ENCODE measurements at regions not wholly inside any gene's neighbourhood (a gene's known extent, or its start where the extent isn't known, plus 50 kb on each side); places are given as distances from the start of the nearest gene placed in this dataset.

- no peak overlapping the region for H3K4me3 ChIP-seq (ENCODE audit: low read length)
- intact Hi-C loops (cut with DNase I) = no loop called here
- no peaks in the 10 kb centered on the region for H3K4me1 ChIP-seq (ENCODE audit: control insufficient read depth, insufficient read depth, low read length)
- H3K27ac ChIP-seq (ENCODE audit: low read length) = no peak overlapping the region
- no peaks in the 10 kb centered on the region for H3K27me3 ChIP-seq (ENCODE audit: control insufficient read depth, insufficient read depth)
- ATAC-seq (no peak), DNase-seq (no peak)
- WGBS = 84% methylated on average over 1 of the region's 1 CpG
- H3K9me3 ChIP-seq (ENCODE audit: control insufficient read depth, low read length) = no peaks in the 10 kb centered on the region
These were observed 900.3 kb upstream of the TYRP1 start for GRCh38 chr9:11792870-11793269.

- no peak overlapping the region for H3K4me3 ChIP-seq (ENCODE audit: low read length)
- no peaks in the 10 kb centered on the region for H3K27me3 ChIP-seq (ENCODE audit: control insufficient read depth, insufficient read depth)
- no peaks in the 10 kb centered on the region for H3K9me3 ChIP-seq (ENCODE audit: control insufficient read depth, low read length)
- no peaks in the 10 kb centered on the region for H3K4me1 ChIP-seq (ENCODE audit: control insufficient read depth, insufficient read depth, low read length)
- DNase-seq = peak; percentile 22 to 63 (median 56)
- ATAC-seq = peak; percentile 53 to 80
- intact Hi-C loops (cut with DNase I) = no loop called here
- WGBS = 70% methylated on average over 5 of the region's 5 CpGs
- no peak overlapping the region for H3K27ac ChIP-seq (ENCODE audit: low read length)
These were observed 898.2 kb upstream of the TYRP1 start for GRCh38 chr9:11794984-11795383.

- no peak for DNase-seq
- peak; percentile 92 to 97 for ATAC-seq
- no peaks in the 10 kb centered on the region for H3K9me3 ChIP-seq (ENCODE audit: control insufficient read depth, low read length)
- 32% methylated on average over 5 of the region's 5 CpGs for WGBS
- no peaks in the 10 kb centered on the region for H3K27me3 ChIP-seq (ENCODE audit: control insufficient read depth, insufficient read depth)
- H3K4me3 ChIP-seq (ENCODE audit: low read length) = no peak overlapping the region
- peak overlapping the region; percentile 45 for H3K27ac ChIP-seq (ENCODE audit: low read length)
- intact Hi-C loops (cut with DNase I) = no loop called here
- H3K4me1 ChIP-seq (ENCODE audit: control insufficient read depth, insufficient read depth, low read length) = no peaks in the 10 kb centered on the region
These were observed 887.2 kb upstream of the TYRP1 start for GRCh38 chr9:11805969-11806368.

- Histone ChIP-seq H3K4me3 (ENCODE audit: low read length) (no peak overlapping the region), H3K4me1 (ENCODE audit: control insufficient read depth, insufficient read depth, low read length) (no peaks in the 10 kb centered on the region), H3K27me3 (ENCODE audit: control insufficient read depth, insufficient read depth) (no peaks in the 10 kb centered on the region), H3K27ac (ENCODE audit: low read length) (peak overlapping the region; percentile 75), H3K9me3 (ENCODE audit: control insufficient read depth, low read length) (no peaks in the 10 kb centered on the region)
- intact Hi-C loops (cut with DNase I) = no loop called here
- ATAC-seq (peak; percentile 69 to 86), DNase-seq (no peak)
- 42% methylated on average over 7 of the region's 7 CpGs for WGBS
These were observed 871.7 kb upstream of the TYRP1 start for GRCh38 chr9:11821306-11821975.

- 93% methylated on average over 3 of the region's 3 CpGs for WGBS
- ATAC-seq = no peak
- no peaks in the 10 kb centered on the region for H3K27me3 ChIP-seq (ENCODE audit: control insufficient read depth, insufficient read depth)
- no peak overlapping the region for H3K27ac ChIP-seq (ENCODE audit: low read length)
- DNase-seq = no peak
- no peaks in the 10 kb centered on the region for H3K9me3 ChIP-seq (ENCODE audit: control insufficient read depth, low read length)
- H3K4me1 ChIP-seq (ENCODE audit: control insufficient read depth, insufficient read depth, low read length) = no peaks in the 10 kb centered on the region
- H3K4me3 ChIP-seq (ENCODE audit: low read length) = no peak overlapping the region
- intact Hi-C loops (cut with DNase I) = no loop called here
These were observed 865.0 kb upstream of the TYRP1 start for GRCh38 chr9:11828201-11828600.

- H3K9me3 ChIP-seq (ENCODE audit: control insufficient read depth, low read length) = no peaks in the 10 kb centered on the region
These were observed 860.1 kb upstream of the TYRP1 start for GRCh38 chr9:11833056-11833455.

GRCh38 chr9:11868795-11869194, 824.4 kb upstream of the TYRP1 start:
- 81% methylated on average over 1 of the region's 1 CpG for WGBS
- Histone ChIP-seq H3K27me3 (ENCODE audit: control insufficient read depth, insufficient read depth) (no peaks in the 10 kb centered on the region), H3K9me3 (ENCODE audit: control insufficient read depth, low read length) (no peaks in the 10 kb centered on the region), H3K4me3 (ENCODE audit: low read length) (no peak overlapping the region), H3K4me1 (ENCODE audit: control insufficient read depth, insufficient read depth, low read length) (no peaks in the 10 kb centered on the region), H3K27ac (ENCODE audit: low read length) (no peak overlapping the region)
- intact Hi-C loops (cut with DNase I) = no loop called here
- ATAC-seq = no peak
- no peak for DNase-seq

More at GRCh38 chr9:11833056-11833455, 860.1 kb upstream of the TYRP1 start:
- WGBS = 66% methylated on average over 2 of the region's 2 CpGs
- no peaks in the 10 kb centered on the region for H3K27me3 ChIP-seq (ENCODE audit: control insufficient read depth, insufficient read depth)
- ATAC-seq = no peak
- H3K27ac ChIP-seq (ENCODE audit: low read length) = no peak overlapping the region
- DNase-seq = no peak
- no peak overlapping the region for H3K4me3 ChIP-seq (ENCODE audit: low read length)
- intact Hi-C loops (cut with DNase I) = no loop called here
- H3K4me1 ChIP-seq (ENCODE audit: control insufficient read depth, insufficient read depth, low read length) = no peaks in the 10 kb centered on the region

- Histone ChIP-seq H3K9me3 (ENCODE audit: control insufficient read depth, low read length) (no peaks in the 10 kb centered on the region), H3K27ac (ENCODE audit: low read length) (no peak overlapping the region), H3K27me3 (ENCODE audit: control insufficient read depth, insufficient read depth) (no peaks in the 10 kb centered on the region), H3K4me1 (ENCODE audit: control insufficient read depth, insufficient read depth, low read length) (no peaks in the 10 kb centered on the region), H3K4me3 (ENCODE audit: low read length) (no peak overlapping the region)
- DNase-seq (no peak), ATAC-seq (no peak)
- intact Hi-C loops (cut with DNase I) = no loop called here
- WGBS = 32% methylated on average over 5 of the region's 5 CpGs
These were observed 821.3 kb upstream of the TYRP1 start for GRCh38 chr9:11871852-11872251.

GRCh38 chr9:11872471-11872870, 820.7 kb upstream of the TYRP1 start:
- no peak overlapping the region for H3K27ac ChIP-seq (ENCODE audit: low read length)
- no peak for ATAC-seq
- DNase-seq = no peak
- no peak overlapping the region for H3K4me3 ChIP-seq (ENCODE audit: low read length)
- H3K9me3 ChIP-seq (ENCODE audit: control insufficient read depth, low read length) = no peaks in the 10 kb centered on the region
- no peaks in the 10 kb centered on the region for H3K27me3 ChIP-seq (ENCODE audit: control insufficient read depth, insufficient read depth)
- 21% methylated on average over 1 of the region's 1 CpG for WGBS
- intact Hi-C loops (cut with DNase I) = no loop called here
- H3K4me1 ChIP-seq (ENCODE audit: control insufficient read depth, insufficient read depth, low read length) = no peaks in the 10 kb centered on the region

- H3K27me3 ChIP-seq (ENCODE audit: control insufficient read depth, insufficient read depth) = no peaks in the 10 kb centered on the region
- DNase-seq = no peak
- 71% methylated on average over 2 of the region's 2 CpGs for WGBS
- H3K27ac ChIP-seq (ENCODE audit: low read length) = no peak overlapping the region
- no peak for ATAC-seq
- no peaks in the 10 kb centered on the region for H3K4me1 ChIP-seq (ENCODE audit: control insufficient read depth, insufficient read depth, low read length)
- H3K4me3 ChIP-seq (ENCODE audit: low read length) = no peak overlapping the region
- intact Hi-C loops (cut with DNase I) = no loop called here
- H3K9me3 ChIP-seq (ENCODE audit: control insufficient read depth, low read length) = no peaks in the 10 kb centered on the region
These were observed 818.8 kb upstream of the TYRP1 start for GRCh38 chr9:11874414-11874813.

- no peaks in the 10 kb centered on the region for H3K4me1 ChIP-seq (ENCODE audit: control insufficient read depth, insufficient read depth, low read length)
- no peak overlapping the region for H3K4me3 ChIP-seq (ENCODE audit: low read length)
- 49% methylated on average over 1 of the region's 1 CpG for WGBS
- no peaks in the 10 kb centered on the region for H3K27me3 ChIP-seq (ENCODE audit: control insufficient read depth, insufficient read depth)
- ATAC-seq = no peak
- H3K27ac ChIP-seq (ENCODE audit: low read length) = no peak overlapping the region
- H3K9me3 ChIP-seq (ENCODE audit: control insufficient read depth, low read length) = no peaks in the 10 kb centered on the region
- intact Hi-C loops (cut with DNase I) = no loop called here
- DNase-seq = no peak
These were observed 800.8 kb upstream of the TYRP1 start for GRCh38 chr9:11892401-11892800.

GRCh38 chr9:11893331-11893730, 799.9 kb upstream of the TYRP1 start:
- no peak for ATAC-seq

More at GRCh38 chr9:11893331-11893730, 799.9 kb upstream of the TYRP1 start:
- H3K4me3 ChIP-seq (ENCODE audit: low read length) = no peak overlapping the region
- intact Hi-C loops (cut with DNase I) = no loop called here
- no peak for DNase-seq
- no peaks in the 10 kb centered on the region for H3K27me3 ChIP-seq (ENCODE audit: control insufficient read depth, insufficient read depth)
- H3K27ac ChIP-seq (ENCODE audit: low read length) = no peak overlapping the region
- H3K9me3 ChIP-seq (ENCODE audit: control insufficient read depth, low read length) = no peaks in the 10 kb centered on the region
- no peaks in the 10 kb centered on the region for H3K4me1 ChIP-seq (ENCODE audit: control insufficient read depth, insufficient read depth, low read length)
